HepG2 (cell line): ENCODE measurements at regions not wholly inside any gene's neighbourhood (a gene's known extent, or its start where the extent isn't known, plus 50 kb on each side); places are given as distances from the start of the nearest gene placed in this dataset.

Experiments used
- ATF5 ChIP-seq: sonication (generic); formaldehyde crosslinking; IDR thresholded peaks from 2 replicates; pipeline ENCODE4 v1.4.0; 2020; ENCODE audit warnings: mild to moderate bottlenecking, low read depth, missing genetic modification reagents
- BATF2 ChIP-seq: sonication (generic); formaldehyde crosslinking; IDR thresholded peaks from 2 replicates; pipeline ENCODE4 v1.8.0; 2022; ENCODE audit warnings: mild to moderate bottlenecking, missing genetic modification reagents, moderate library complexity
- BCLAF1 ChIP-seq: fragments of 450-650 bp; IDR thresholded peaks from 2 replicates; pipeline ENCODE4 v1.6.1; 2017; ENCODE audit warnings: mild to moderate bottlenecking
- DMAP1 ChIP-seq: IDR thresholded peaks from 2 replicates; pipeline ENCODE4 v1.6.1; 2016
- DRAP1 ChIP-seq: IDR thresholded peaks from 2 replicates; pipeline ENCODE4 v1.6.1; 2016; ENCODE audit warnings: missing genetic modification reagents, missing compliant biosample characterization
- EED ChIP-seq: sonication (generic); formaldehyde crosslinking; IDR thresholded peaks from 2 replicates; pipeline ENCODE4 v1.5.0; 2020; ENCODE audit warnings: mild to moderate bottlenecking, missing genetic modification reagents
- GLMP ChIP-seq: sonication (generic); formaldehyde crosslinking; IDR thresholded peaks from 2 replicates; pipeline ENCODE4 v1.9.0; 2021; ENCODE audit warnings: missing genetic modification reagents, mild to moderate bottlenecking, borderline replicate concordance
- MEIS2 ChIP-seq: sonication (generic); formaldehyde crosslinking; IDR thresholded peaks from 2 replicates; pipeline ENCODE4 v1.9.0; 2021; ENCODE audit warnings: mild to moderate bottlenecking, missing genetic modification reagents
- MTF1 ChIP-seq: sonication (generic); formaldehyde crosslinking; IDR thresholded peaks from 2 replicates; pipeline ENCODE4 v1.5.0; 2020; ENCODE audit warnings: missing genetic modification reagents
- MZF1 ChIP-seq: sonication (generic); formaldehyde crosslinking; IDR thresholded peaks from 2 replicates; pipeline ENCODE4 v1.8.1; 2023; ENCODE audit warnings: mild to moderate bottlenecking, missing genetic modification reagents, borderline replicate concordance
- PHF21A ChIP-seq: sonication (generic); formaldehyde crosslinking; IDR thresholded peaks from 2 replicates; pipeline ENCODE4 v1.5.0; 2020; ENCODE audit warnings: mild to moderate bottlenecking, missing genetic modification reagents
- PPARG ChIP-seq: conservative IDR thresholded peaks from 2 replicates; pipeline ENCODE4 v1.6.1; 2016; ENCODE audit warnings: missing biosample characterization, missing genetic modification reagents
- SMARCC2 ChIP-seq: fragments of 450-650 bp; IDR thresholded peaks from 2 replicates; pipeline ENCODE4 v1.6.1; 2017; ENCODE audit warnings: antibody characterized with exemption, mild to moderate bottlenecking
- SOX5 ChIP-seq: IDR thresholded peaks from 2 replicates; pipeline ENCODE4 v1.6.1; 2016; ENCODE audit warnings: borderline replicate concordance
- SP2 ChIP-seq: sonication (generic); formaldehyde crosslinking; IDR thresholded peaks from 2 replicates; pipeline ENCODE4 v1.5.1; 2020; ENCODE audit warnings: mild to moderate bottlenecking, missing genetic modification reagents
- ZBTB1 ChIP-seq: sonication (generic); formaldehyde crosslinking; IDR thresholded peaks from 2 replicates; pipeline ENCODE4 v1.4.0; 2020; ENCODE audit warnings: missing genetic modification reagents, borderline replicate concordance
- ZMYM2 ChIP-seq: sonication (generic); formaldehyde crosslinking; IDR thresholded peaks from 2 replicates; pipeline ENCODE4 v1.8.0; 2022; ENCODE audit warnings: mild to moderate bottlenecking, missing genetic modification reagents
- ZNF205 ChIP-seq: IDR thresholded peaks from 2 replicates; pipeline ENCODE4 v1.6.1; 2018; ENCODE audit warnings: missing biosample characterization, missing genetic modification reagents
- ZNF329 ChIP-seq: sonication (generic); formaldehyde crosslinking; IDR thresholded peaks from 2 replicates; pipeline ENCODE4 v1.9.0; 2021; ENCODE audit warnings: low read depth, mild to moderate bottlenecking, missing genetic modification reagents
- ZNF34 ChIP-seq: sonication (generic); formaldehyde crosslinking; IDR thresholded peaks from 2 replicates; pipeline ENCODE4 v1.4.0; 2020; ENCODE audit warnings: mild to moderate bottlenecking, missing genetic modification reagents, borderline replicate concordance
- ZNF460 ChIP-seq: sonication (generic); formaldehyde crosslinking; IDR thresholded peaks from 2 replicates; pipeline ENCODE4 v1.5.1; 2020; ENCODE audit warnings: missing genetic modification reagents, mild to moderate bottlenecking, borderline replicate concordance
- ZNF543 ChIP-seq: sonication (generic); formaldehyde crosslinking; IDR thresholded peaks from 2 replicates; pipeline ENCODE4 v1.4.0; 2020; ENCODE audit warnings: mild to moderate bottlenecking, missing genetic modification reagents
- ZNF546 ChIP-seq: sonication (generic); formaldehyde crosslinking; conservative IDR thresholded peaks from 2 replicates; pipeline ENCODE4 v1.8.1; 2023; ENCODE audit warnings: mild to moderate bottlenecking, missing genetic modification reagents
- ZNF800 ChIP-seq: sonication (generic); formaldehyde crosslinking; IDR thresholded peaks from 2 replicates; pipeline ENCODE4 v1.4.0; 2020; ENCODE audit warnings: missing genetic modification reagents
- ZSCAN30 ChIP-seq: sonication (generic); formaldehyde crosslinking; IDR thresholded peaks from 2 replicates; pipeline ENCODE4 v1.5.0; 2020; ENCODE audit warnings: mild to moderate bottlenecking, missing genetic modification reagents

GRCh38 chr5:155514105-155514563 lies 500.6 kb downstream of the KIF4B start (continued):
- TF ChIP-seq SP2 (CRISPR knock-in tag) (no peak), PHF21A (CRISPR knock-in tag) (peak; percentile 75; the same call in 1 of the 2 replicates), ZNF546 (CRISPR knock-in tag) (no peak), BCLAF1 (no peak), DMAP1 (CRISPR knock-in tag) (no peak), BATF2 (CRISPR knock-in tag) (no peak), ZNF543 (CRISPR knock-in tag) (no peak), ATF5 (no peak), ZNF329 (CRISPR knock-in tag) (peak; percentile 94), SMARCC2 (peak; percentile 16; the same call in 1 of the 2 replicates), MTF1 (CRISPR knock-in tag) (no peak), PPARG (CRISPR knock-in tag) (peak; percentile 45), ZNF205 (no peak), ZMYM2 (no peak), GLMP (CRISPR knock-in tag) (no peak), ZSCAN30 (CRISPR knock-in tag) (no peak), ZNF800 (CRISPR knock-in tag) (no peak), MEIS2 (no peak), ZBTB1 (CRISPR knock-in tag) (no peak), ZNF460 (no peak), DRAP1 (CRISPR knock-in tag) (peak; percentile 67; the same call in 1 of the 2 replicates), MZF1 (no peak), EED (CRISPR knock-in tag) (no peak), ZNF34 (CRISPR knock-in tag) (no peak), SOX5 (CRISPR knock-in tag) (peak; percentile 76; the same call in 1 of the 2 replicates)
